Endometrium (tissue), 2 donors: ENCODE measurements at regions not wholly inside any gene's neighbourhood (a gene's known extent, or its start where the extent isn't known, plus 50 kb on each side); places are given as distances from the start of the nearest gene placed in this dataset.
"Not testable (repeated sequence)": the region's sequence is repeated elsewhere in the genome, so short reads cannot be mapped to it uniquely, and the experiment has no call there.

Experiments
- FAIRE-seq: peaks from 2 replicates; lab custom pipeline; 2012; peaks lifted over from hg19 to GRCh38; lab: Jason Lieb, UNC
- donor health status: control.
- donor health status: control.

DNA sequence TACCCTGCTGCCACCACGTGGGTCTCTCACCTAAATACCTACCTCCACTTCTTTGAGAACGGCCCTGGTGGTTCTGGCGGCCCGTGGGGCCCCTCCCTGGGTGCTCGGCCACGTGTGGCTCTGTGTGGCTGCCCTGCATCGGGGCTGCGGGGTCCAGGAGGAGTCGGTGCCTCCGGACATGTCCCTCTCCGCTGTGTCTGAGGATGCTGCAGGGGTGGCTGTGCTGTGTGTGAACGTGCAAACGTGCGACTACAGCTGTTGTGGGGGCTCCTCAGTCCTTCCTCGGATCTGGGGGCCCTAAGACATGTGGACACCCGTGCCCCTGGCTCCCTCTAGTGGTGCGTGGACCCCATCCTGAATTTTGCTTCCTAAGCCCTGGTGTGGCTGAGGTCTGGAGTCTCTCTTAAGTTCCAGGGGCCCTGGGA, 691.8 kb downstream of the QKI start:
- no peak for FAIRE-seq

GRCh38 chr6:164105705-164106104, 691.2 kb downstream of the QKI start:
- FAIRE-seq = no peak

GRCh38 chr6:164104432-164104831, 689.9 kb downstream of the QKI start:
- FAIRE-seq = no peak

DNA sequence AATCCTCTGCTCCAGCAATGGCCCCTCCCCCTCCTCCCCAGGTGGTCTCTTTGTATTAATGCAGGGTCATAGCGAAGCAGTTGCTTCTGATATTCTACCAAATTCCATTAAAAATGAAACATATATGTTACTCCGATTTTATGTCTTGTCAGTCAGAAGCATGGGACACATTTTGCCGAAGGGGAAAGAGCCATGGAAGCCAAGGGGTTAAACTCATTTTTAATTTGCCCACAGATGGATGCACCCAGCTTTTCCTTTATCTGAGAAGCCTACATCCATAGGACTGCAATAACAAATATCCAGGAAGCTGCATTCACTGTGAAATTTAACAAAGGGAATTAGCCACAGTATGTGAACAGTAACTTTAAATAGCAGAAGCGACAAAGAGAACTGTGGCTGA, 688.2 kb downstream of the QKI start:
- no peak for FAIRE-seq

- FAIRE-seq = no peak
Observed at GRCh38 chr6:164101859-164102258, 687.3 kb downstream of the QKI start.

DNA sequence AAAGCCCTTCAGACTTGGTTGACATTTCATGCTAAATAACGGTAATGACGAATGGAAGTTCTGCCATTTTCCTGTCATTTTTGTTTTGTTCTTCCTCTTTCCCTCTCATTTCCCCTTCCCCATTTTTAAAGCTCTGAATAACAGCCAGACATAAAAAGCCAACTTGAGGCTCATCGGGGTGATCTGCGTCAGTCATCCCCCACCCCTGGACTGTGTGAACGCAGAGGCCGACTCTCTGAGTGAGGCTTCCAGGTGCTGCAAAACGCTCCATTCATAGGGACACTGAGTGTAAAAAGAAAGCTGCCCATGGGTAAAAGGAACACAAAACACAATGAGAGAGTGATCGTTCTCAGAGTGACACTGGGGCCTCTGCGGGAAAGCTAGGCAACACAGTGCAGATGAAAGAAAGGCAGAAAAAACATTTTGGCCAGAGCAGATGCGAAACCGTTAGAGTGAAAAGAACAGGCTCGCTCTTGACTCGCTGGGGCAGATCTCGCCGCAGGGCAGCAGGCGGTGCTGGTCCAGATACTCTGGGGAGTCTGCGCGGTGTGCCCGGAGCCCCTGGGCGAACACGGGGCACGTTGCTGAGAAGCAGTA, 684.8 kb downstream of the QKI start:
- no peak for FAIRE-seq

DNA sequence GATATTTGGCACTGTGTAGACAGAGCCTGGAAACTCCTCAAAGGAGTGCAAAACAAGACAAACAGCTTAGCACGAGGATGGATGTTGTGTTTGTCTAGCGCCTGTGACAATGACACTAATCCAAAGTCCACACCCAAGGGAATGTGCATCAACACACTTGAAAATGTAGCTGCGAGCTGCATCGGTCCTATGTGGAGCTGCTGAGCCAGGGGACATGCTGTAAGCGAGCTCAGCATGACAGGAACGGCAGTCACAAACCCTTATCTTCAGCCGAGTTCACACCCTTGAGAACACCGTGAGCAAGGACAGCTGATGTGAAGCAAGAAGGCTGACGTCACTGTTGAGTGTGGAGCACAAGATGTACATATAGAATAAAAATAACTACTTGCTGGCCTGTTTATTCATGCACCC, 684.3 kb downstream of the QKI start:
- FAIRE-seq = no peak

DNA sequence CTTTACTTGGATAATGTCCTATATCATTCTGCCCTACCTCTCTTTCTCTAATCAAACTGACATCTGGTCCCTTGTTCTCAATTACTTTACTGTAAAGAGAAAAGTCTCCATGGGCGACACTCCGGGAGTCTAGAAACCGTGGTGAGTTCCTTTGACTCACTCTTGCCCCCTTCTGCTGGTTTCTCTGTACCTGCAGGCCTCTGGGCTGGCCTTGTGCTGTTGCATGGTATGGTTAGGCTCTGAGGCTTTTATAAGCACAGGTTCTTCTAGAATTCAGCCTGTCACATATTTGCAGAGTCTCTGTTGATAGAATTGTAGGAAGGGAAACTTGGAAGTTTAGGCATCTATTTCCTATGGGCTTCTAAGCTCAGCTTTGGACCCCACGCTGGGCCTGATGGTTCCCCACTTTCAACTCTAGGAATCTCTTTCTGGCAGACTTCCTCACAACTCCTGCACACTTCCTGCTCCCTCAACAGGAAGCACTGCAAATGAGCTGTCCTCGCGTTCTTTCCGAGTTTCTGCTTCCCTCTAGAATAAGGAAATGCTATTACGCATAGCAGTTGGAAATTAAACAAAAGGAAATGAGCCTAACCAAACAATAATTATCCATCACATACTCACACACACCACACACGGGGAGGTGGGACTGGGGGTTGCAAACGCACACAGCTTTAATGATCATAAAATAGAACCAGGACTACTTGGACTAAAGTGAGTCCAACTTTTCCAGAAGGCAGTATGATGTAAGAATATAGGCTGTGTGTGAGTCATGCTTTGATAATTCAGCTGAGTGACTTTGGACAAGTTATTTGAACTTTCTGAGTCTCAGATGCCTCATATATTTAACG, 683.3 kb downstream of the QKI start:
- FAIRE-seq = no peak

DNA sequence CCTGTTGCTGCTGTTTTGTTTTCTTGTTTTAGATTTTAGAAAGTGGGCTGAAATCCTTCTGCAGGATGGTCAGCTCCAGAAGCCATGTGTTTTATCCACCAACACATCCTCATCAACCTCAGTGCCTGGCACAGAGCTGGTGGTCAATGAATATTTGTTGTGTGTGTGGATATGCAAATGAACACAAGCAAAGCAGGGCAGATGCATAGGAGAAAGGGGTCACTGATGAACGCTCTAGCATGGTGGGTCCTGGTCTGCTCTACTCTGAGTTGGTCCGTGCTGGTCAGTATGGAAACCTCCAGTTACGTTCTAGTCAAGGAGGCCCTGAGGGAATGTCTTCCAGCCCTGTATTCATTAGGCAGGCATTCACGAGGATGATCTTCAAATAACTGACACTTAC, 682.5 kb downstream of the QKI start:
- no peak for FAIRE-seq

- no peak for FAIRE-seq
Observed at GRCh38 chr6:164095056-164095455, 680.5 kb downstream of the QKI start.

GRCh38 chr6:164087870-164088269, 673.4 kb downstream of the QKI start:
- no peak for FAIRE-seq

DNA sequence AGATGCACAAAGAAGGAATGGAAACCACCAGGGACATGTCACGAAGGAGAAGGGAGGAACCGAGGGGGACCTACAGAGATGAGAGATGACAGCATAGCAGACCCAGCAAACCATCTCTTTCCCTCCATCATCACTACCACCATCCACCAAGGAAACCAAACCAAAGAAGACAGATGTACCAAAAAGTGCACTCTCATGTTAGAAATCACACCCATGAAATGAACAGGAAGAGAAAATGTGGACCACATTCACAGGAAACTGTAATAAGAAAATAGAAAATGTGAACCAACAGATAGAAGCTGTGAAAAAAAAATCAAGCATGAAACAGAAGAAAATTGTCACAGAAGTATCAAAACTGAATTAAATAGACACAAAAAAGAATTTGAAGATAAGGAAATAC, 672.7 kb downstream of the QKI start:
- no peak for FAIRE-seq

DNA sequence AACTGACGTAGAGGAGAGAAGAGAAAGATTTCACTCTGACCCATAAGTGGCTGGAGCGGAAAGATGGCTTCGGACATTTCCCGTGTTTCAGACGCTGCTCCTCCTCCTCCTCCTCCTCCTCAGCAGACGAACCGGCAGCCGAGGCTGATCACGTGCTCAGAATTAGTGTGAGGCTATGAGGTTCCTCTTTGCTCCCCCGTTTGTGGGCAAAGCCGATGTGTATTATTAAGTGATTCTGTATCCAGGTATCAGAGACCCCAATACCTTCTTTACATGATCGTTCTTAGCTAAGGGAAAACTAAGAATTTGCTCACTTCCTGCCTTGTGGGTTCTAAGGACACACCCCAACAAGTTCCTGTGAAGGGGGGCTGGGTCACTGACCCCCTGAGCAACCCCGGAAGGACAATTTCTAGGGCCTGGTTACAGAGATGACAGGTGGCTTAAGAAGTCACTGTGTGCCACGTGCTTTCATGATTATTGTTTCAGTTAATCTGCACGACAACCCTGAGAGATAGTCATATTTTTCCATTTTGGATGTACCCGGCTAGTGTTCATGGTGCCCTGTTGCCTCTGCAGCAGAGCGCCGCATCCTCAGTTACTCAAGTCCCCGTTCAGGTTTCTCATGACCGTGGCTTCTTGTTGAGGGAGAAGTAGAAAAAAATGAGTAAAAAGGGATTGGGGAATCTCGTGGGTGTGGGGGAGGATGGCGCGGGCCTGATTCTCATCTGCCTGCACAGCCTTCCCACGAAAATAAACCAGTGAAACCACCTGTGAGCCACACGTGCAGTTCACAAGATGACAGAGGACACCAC, 671.8 kb downstream of the QKI start:
- no peak for FAIRE-seq

- FAIRE-seq = no peak
Observed at GRCh38 chr6:164085091-164086075, 670.9 kb downstream of the QKI start.

DNA sequence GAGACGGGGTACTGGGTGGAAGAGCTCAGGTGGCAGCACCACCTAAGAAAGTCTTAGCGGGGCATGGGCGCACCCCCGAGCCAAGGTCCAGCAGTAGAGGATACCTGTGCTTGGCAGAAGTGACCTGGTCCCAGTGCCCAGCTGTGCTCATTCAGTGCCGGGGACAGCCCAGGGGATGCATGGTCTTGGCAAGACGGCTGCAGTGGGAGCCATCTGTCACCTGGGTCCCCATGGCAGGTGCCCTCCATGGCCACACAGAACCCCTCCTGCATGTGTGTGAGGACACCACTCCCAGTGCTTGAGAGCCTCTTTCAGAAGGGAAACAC, 664.7 kb downstream of the QKI start:
- FAIRE-seq = no peak

GRCh38 chr6:164078532-164079274, 664.2 kb downstream of the QKI start:
- FAIRE-seq = no peak

GRCh38 chr6:164076818-164077532, 662.5 kb downstream of the QKI start:
- FAIRE-seq = not testable (repeated sequence)

GRCh38 chr6:164075981-164076615, 661.6 kb downstream of the QKI start:
- FAIRE-seq = no peak

GRCh38 chr6:164072240-164072666, 657.7 kb downstream of the QKI start:
- no peak for FAIRE-seq
